Choroid plexus epithelial cell (primary cell): ENCODE measurements at regions not wholly inside any gene's neighbourhood (a gene's known extent, or its start where the extent isn't known, plus 50 kb on each side); places are given as distances from the start of the nearest gene placed in this dataset.
"Not testable (repeated sequence)": the region's sequence is repeated elsewhere in the genome, so short reads cannot be mapped to it uniquely, and the experiment has no call there.

Experiments used
- DNase-seq: peaks from one replicate; pipeline ENCODE4 v3.0.0-alpha.2; 2010; ENCODE audit warnings: low read depth
- H3K4me3 ChIP-seq: 2 replicates; pipeline ENCODE4 v1.5.1; 2011; ENCODE audit warnings: low read depth, mild to moderate bottlenecking, control low read depth, low read length, moderate library complexity
- TF ChIP-seq, protein P1 (sequence below): conservative IDR thresholded peaks from 2 replicates; pipeline ENCODE4 v1.5.1; 2011; ENCODE audit warnings: low read depth, mild to moderate bottlenecking, control low read depth, inconsistent platforms, low read length, moderate library complexity

DNA sequence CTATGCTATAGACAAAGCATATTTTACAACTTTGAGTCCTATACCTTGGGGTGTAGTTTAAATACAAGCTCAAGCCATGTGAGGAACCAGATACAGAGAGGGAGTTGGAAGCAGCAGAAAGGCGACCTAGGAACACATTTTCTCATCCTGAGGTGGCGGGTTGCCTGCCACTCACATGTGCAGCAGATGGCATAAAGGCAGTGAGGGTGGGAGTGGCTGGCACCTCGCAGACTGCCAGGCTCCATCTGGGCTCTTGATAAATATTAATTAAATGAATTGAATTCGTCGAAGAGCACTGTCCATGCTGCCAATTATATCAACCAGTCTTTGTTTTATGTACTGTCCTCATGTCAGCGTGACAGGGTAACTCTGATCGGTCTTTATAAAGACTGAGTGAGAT, 79.0 kb upstream of the SEMA3C start:
- TF ChIP-seq, protein P1, sequence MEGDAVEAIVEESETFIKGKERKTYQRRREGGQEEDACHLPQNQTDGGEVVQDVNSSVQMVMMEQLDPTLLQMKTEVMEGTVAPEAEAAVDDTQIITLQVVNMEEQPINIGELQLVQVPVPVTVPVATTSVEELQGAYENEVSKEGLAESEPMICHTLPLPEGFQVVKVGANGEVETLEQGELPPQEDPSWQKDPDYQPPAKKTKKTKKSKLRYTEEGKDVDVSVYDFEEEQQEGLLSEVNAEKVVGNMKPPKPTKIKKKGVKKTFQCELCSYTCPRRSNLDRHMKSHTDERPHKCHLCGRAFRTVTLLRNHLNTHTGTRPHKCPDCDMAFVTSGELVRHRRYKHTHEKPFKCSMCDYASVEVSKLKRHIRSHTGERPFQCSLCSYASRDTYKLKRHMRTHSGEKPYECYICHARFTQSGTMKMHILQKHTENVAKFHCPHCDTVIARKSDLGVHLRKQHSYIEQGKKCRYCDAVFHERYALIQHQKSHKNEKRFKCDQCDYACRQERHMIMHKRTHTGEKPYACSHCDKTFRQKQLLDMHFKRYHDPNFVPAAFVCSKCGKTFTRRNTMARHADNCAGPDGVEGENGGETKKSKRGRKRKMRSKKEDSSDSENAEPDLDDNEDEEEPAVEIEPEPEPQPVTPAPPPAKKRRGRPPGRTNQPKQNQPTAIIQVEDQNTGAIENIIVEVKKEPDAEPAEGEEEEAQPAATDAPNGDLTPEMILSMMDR = no peak
- DNase-seq = no peak
- H3K4me3 ChIP-seq = no peak overlapping the region

DNA sequence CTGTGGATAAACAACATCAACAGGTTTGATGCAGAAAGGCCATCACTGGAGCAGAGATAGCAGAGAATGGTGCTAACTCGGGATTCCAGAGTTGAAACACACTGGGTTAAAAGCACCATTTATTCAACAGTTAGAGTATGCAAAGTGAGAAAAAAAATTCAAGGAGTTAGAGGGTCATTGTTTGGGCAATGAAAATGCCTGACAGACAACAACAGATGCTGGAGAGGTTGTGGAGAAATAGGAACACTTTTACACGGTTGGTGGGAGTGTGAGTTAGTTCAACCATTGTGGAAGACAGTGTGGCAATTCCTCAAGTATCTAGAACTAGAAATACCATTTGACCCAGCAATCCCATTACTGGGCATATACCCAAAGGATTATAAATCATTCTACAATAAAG, 77.4 kb upstream of the SEMA3C start:
- not testable (repeated sequence) for H3K4me3 ChIP-seq, DNase-seq

- TF ChIP-seq, protein P1 = no peak
- DNase-seq = no peak
- H3K4me3 ChIP-seq = no peak overlapping the region
These were observed 72.8 kb upstream of the SEMA3C start for GRCh38 chr7:80991654-80992053.

- no peak for DNase-seq
- TF ChIP-seq, protein P1 = no peak
- no peak overlapping the region for H3K4me3 ChIP-seq
These were observed 65.8 kb upstream of the SEMA3C start for GRCh38 chr7:80984619-80985018.

DNA sequence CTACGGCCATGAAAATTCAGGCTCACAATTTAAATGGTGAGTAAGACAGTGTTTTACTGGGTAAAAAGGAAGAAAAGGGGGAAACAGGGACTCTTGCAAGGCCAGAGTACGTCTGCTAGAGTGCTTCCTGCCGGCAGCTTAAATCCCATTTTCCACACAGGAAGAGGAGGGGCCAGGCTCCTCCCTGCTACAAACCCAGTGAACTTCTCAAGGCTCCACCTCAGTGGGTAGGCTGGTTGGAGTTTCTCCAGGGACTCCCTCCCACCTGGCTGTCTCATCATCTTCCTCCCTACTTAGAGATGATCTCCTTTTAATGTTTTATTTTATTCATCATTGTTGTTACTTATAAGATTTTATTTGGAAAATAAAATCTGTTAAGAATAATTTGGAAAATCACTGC, 62.6 kb upstream of the SEMA3C start:
- TF ChIP-seq, protein P1 = no peak
- no peak for DNase-seq
- H3K4me3 ChIP-seq = no peak overlapping the region

GRCh38 chr7:80977751-80978150, 58.9 kb upstream of the SEMA3C start:
- no peak overlapping the region for H3K4me3 ChIP-seq
- DNase-seq = peak; percentile 9
- TF ChIP-seq, protein P1 = no peak

DNA sequence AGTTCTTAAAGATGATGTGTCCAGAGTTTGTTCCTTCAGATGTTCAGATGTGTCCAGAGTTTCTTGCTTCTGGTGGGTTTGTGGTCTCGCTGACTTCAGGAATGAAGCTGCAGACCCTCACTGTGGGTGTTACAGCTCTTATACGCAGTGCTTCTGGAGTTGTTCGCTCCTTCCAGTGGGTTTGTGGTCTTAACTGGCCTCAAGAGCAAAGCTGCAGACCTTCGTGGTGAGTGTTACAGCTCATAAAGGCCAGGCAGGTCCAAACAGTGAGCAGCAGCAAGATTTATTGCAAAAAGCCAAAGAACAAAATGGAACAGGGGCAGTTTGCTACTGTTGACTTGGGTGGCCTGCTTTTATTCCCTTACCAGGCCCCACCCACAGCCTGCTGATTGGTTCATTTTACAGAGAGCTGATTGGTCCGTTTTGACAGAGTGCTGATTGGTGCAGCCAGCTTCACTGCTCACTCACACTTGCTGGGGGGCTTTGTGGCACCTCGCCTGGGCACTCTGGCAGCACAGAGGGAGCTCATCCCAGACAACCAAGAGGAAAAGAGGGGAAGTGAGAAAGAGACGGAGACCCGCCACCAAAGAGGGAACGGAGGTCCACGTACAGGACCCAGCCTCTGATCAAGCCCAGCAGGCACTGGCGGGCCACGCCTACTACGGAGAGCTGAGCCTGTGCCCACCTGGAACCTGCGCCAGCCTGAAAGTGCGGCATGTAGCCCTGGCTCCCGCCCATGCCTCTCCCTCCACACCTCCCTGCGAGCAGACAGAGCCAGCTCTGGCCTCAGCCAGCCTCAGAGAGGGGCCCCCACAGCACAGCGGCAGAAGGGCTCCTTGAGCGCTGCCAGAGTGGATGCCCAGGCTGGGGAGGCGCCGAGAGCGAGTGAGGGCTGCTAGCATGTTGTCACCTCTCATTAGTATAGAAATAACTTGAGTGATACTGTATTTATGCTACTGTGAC, 55.8 kb upstream of the SEMA3C start:
- no peak for DNase-seq
- TF ChIP-seq, protein P1 = no peak
- H3K4me3 ChIP-seq = no peak overlapping the region
